WERI-Rb-1 (cell line): ENCODE measurements at regions not wholly inside any gene's neighbourhood (a gene's known extent, or its start where the extent isn't known, plus 50 kb on each side); places are given as distances from the start of the nearest gene placed in this dataset.
"Not testable (repeated sequence)": the region's sequence is repeated elsewhere in the genome, so short reads cannot be mapped to it uniquely, and the experiment has no call there.

Experiments used
- DNase-seq: peaks from one replicate; pipeline ENCODE4 v3.0.0-alpha.2; 2020
- H3K27ac ChIP-seq: fragments of 250-450 bp; sonication (Bioruptor Pico); 2 replicates; pipeline ENCODE4 v1.5.1; 2020; ENCODE audit warnings: mild to moderate bottlenecking, moderate library complexity
- H3K27me3 ChIP-seq: fragments of 250-450 bp; sonication (Bioruptor Pico); 2 replicates; pipeline ENCODE4 v1.5.1; 2021; ENCODE audit warnings: mild to moderate bottlenecking, low read depth, moderate library complexity; ENCODE audit not compliant: insufficient read depth, severe bottlenecking
- H3K36me3 ChIP-seq: fragments of 250-450 bp; sonication (Bioruptor Pico); 2 replicates; pipeline ENCODE4 v1.5.1; 2020; ENCODE audit warnings: mild to moderate bottlenecking, moderate library complexity
- H3K4me3 ChIP-seq: 2 replicates; pipeline ENCODE4 v1.5.1; 2011; ENCODE audit warnings: low read depth, mild to moderate bottlenecking, control low read depth, low read length
- H3K9me3 ChIP-seq: fragments of 250-450 bp; sonication (Bioruptor Pico); 2 replicates; pipeline ENCODE4 v1.5.1; 2021; ENCODE audit warnings: mild to moderate bottlenecking, moderate library complexity; ENCODE audit not compliant: severe bottlenecking
- TF ChIP-seq, protein P1 (sequence below): IDR thresholded peaks from 2 replicates; pipeline ENCODE4 v1.5.1; 2011; ENCODE audit warnings: low read depth, mild to moderate bottlenecking, control low read depth, inconsistent platforms, low read length

DNA sequence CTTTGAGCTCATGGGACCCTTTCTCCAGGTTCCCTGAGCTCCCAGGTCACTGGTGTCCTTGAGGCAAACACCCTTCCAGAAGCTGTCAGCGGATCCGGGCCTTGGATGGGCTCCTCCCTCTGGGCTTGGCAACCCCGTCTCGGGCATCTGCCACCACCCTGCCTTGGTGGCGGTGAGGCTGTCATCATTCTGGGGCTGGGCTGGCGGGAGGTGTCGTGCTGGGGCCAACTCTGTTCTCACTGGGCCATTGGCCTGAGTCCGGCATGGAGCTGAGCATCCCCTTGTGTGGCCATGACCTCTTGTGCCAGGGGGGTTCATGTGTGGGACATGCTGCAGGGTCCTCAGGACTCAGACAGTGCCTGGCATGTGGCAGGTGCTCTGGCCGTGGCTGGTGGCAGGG is 197.6 kb downstream of the LAT start:
- no peak for DNase-seq
- TF ChIP-seq, protein P1, sequence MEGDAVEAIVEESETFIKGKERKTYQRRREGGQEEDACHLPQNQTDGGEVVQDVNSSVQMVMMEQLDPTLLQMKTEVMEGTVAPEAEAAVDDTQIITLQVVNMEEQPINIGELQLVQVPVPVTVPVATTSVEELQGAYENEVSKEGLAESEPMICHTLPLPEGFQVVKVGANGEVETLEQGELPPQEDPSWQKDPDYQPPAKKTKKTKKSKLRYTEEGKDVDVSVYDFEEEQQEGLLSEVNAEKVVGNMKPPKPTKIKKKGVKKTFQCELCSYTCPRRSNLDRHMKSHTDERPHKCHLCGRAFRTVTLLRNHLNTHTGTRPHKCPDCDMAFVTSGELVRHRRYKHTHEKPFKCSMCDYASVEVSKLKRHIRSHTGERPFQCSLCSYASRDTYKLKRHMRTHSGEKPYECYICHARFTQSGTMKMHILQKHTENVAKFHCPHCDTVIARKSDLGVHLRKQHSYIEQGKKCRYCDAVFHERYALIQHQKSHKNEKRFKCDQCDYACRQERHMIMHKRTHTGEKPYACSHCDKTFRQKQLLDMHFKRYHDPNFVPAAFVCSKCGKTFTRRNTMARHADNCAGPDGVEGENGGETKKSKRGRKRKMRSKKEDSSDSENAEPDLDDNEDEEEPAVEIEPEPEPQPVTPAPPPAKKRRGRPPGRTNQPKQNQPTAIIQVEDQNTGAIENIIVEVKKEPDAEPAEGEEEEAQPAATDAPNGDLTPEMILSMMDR = no peak
- Histone ChIP-seq H3K4me3 (no peak overlapping the region), H3K27ac (no peak overlapping the region), H3K27me3 (no peaks in the 10 kb centered on the region), H3K9me3 (no peaks in the 10 kb centered on the region), H3K36me3 (no peaks in the 10 kb centered on the region)

DNA sequence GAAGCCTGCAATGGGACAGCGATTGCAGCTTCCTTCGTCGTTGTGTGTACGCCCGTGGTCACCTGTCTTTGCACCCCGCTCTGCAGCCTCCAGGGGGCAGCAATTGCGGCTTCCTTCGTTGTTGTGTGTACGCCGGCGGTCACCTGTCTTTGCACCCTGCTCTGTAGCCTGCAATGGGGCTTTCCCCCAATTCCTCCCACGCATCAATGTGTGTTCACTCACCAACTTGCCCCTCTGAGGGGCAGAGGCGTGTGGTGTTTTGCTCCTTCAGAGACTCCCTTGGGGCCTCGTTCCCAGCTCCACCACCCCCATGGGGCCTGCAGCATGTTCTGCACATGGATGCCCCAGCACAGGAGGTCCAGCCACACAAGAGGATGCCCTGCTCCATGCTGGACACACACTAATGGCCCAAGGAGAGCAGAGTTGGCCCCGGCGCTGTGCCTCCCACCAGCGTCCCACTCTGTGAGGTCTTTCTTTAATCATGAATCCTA is 197.1 kb downstream of the LAT start:
- peak; percentile 49 for DNase-seq

GRCh38 chr16:29181254-29181780 is 196.5 kb downstream of the LAT start:
- H3K9me3 ChIP-seq, H3K27me3 ChIP-seq, H3K4me3 ChIP-seq, DNase-seq, H3K27ac ChIP-seq, H3K36me3 ChIP-seq: not testable (repeated sequence)

More for the DNA sequence above, 197.1 kb downstream of the LAT start:
- not testable (repeated sequence) for H3K27ac ChIP-seq, H3K27me3 ChIP-seq, H3K4me3 ChIP-seq, H3K9me3 ChIP-seq, H3K36me3 ChIP-seq
- TF ChIP-seq, protein P1 = peak; percentile 68

DNA sequence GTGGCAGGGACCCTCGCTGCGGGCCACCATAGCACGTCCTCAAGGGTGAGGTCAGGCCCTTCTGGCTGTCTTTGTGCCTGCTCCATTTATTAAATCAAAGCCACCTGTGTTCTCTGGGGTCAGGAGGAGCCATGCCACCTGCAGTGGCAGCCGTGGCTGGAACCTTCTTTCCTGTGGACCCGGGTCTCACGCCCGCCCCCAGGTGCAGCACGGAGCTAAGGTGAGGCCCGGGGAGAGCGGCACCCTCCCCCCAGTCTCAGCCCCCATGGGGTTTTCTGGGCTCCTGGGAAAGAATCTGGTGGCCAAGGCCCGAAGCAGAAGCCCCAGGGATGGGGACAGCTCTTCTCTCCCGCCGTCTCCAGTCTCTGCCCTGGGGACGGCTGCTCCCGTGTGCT is 195.4 kb downstream of the LAT start:
- not testable (repeated sequence) for DNase-seq, H3K27ac ChIP-seq, H3K36me3 ChIP-seq, H3K4me3 ChIP-seq, H3K9me3 ChIP-seq, H3K27me3 ChIP-seq

GRCh38 chr16:29179401-29180205 is 194.8 kb downstream of the LAT start:
- not testable (repeated sequence) for DNase-seq, H3K27ac ChIP-seq, H3K36me3 ChIP-seq, H3K27me3 ChIP-seq, H3K9me3 ChIP-seq, H3K4me3 ChIP-seq
- TF ChIP-seq, protein P1 = 0 out of 2 replicates have a peak, but pooled peaks have one; percentile 2

- not testable (repeated sequence) for H3K4me3 ChIP-seq, H3K27me3 ChIP-seq, H3K9me3 ChIP-seq, H3K27ac ChIP-seq, DNase-seq, H3K36me3 ChIP-seq
Measured at GRCh38 chr16:29177888-29178726, 193.3 kb downstream of the LAT start.

- not testable (repeated sequence) for H3K27me3 ChIP-seq, H3K27ac ChIP-seq
Measured at GRCh38 chr16:29177203-29177887, 192.5 kb downstream of the LAT start.

GRCh38 chr16:29176822-29177202 is 192.0 kb downstream of the LAT start:
- not testable (repeated sequence) for DNase-seq, H3K9me3 ChIP-seq, H3K27ac ChIP-seq, H3K4me3 ChIP-seq, H3K27me3 ChIP-seq, H3K36me3 ChIP-seq

More at GRCh38 chr16:29177203-29177887, 192.5 kb downstream of the LAT start:
- not testable (repeated sequence) for DNase-seq, H3K36me3 ChIP-seq, H3K9me3 ChIP-seq, H3K4me3 ChIP-seq

DNA sequence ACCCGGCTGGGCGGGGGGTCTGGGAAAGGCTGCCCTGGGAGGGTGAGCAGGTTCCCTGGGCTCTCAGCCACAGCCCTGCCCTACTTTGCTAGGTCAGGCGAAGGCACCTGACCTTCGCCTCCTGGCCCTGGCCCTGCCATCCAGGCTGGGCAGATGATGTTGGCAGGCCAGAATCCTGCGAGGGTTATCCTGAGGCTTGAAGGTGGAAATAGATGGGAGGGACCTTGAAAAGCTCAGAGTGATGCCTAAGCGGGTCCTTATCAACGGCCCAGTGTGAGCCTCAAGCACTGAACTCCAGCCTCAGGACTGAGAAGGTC is 191.3 kb downstream of the LAT start:
- H3K27me3 ChIP-seq, H3K9me3 ChIP-seq, H3K4me3 ChIP-seq: not testable (repeated sequence)

DNA sequence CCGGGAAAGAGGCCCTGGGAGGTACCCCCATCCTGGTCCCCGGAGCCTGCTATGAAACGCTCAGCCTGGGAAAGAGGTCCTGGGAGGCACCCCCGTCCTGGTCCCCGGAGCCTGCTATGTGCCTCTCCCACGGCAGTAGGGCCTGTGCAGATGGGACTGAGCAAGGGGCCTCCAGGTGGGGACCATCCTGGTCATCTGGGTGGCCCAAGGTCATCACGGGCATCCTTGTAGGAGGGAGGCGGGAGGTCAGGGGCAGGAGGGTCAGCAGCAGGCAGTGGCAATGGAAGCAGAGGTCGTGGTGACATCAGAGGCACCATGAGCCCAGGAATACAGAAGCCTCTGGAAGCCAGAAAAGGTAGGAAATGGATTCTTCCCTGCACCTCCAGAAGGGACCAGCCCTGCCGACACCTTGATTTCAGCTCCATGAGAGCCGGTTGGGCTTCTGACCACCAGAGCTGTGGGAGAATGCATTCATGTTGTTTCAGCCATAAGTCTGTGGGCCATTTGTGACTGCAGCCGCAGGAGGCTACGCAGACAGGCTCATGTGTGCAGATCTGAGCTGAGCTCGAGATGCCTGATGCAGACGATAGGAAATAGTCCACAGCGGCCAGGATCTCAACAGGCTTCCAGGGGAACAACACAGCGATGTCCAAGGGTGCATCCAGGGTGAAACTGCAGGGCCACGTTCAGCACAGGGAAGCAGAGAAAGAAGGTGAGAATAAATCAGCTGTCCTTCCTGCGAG is 190.7 kb downstream of the LAT start:
- H3K36me3 ChIP-seq, H3K4me3 ChIP-seq, H3K27ac ChIP-seq, H3K27me3 ChIP-seq, H3K9me3 ChIP-seq, DNase-seq: not testable (repeated sequence)

More for the DNA sequence above, 191.3 kb downstream of the LAT start:
- not testable (repeated sequence) for H3K27ac ChIP-seq, DNase-seq, H3K36me3 ChIP-seq
